Transverse colon (tissue), 4 donors: ENCODE measurements at regions not wholly inside any gene's neighbourhood (a gene's known extent, or its start where the extent isn't known, plus 50 kb on each side); places are given as distances from the start of the nearest gene placed in this dataset.

Source experiments
- DNase-seq: peaks from one replicate; pipeline ENCODE4 v3.0.0-alpha.2; 2019
- H3K27ac ChIP-seq, 4 donors: fragments of 200-600 bp; sonication (generic); 2 replicates each; pipeline ENCODE4 v1.5.1; 2016 to 2018; ENCODE audit warnings: inconsistent platforms in 4 of 4
- H3K27me3 ChIP-seq: fragments of 200-600 bp; sonication (generic); 2 replicates; pipeline ENCODE4 v1.5.1; 2017; ENCODE audit warnings: inconsistent platforms
- H3K36me3 ChIP-seq, 4 donors: fragments of 200-600 bp; sonication (generic); 2 replicates each; pipeline ENCODE4 v1.5.1; 2017 to 2019; ENCODE audit warnings: inconsistent platforms in 4 of 4
- H3K4me1 ChIP-seq, 4 donors: fragments of 200-600 bp; sonication (generic); 2 replicates each; pipeline ENCODE4 v1.5.1; 2017 to 2020; ENCODE audit warnings: inconsistent platforms in 4 of 4
- H3K4me3 ChIP-seq, 4 donors: fragments of 200-600 bp; sonication (generic); 1 replicate in 1 of 4; 2 replicates in 3 of 4; pipeline versions ENCODE4 v1.5.1 to v1.6.1; 2017 to 2019; ENCODE audit warnings: inconsistent platforms in 4 of 4
- H3K9me3 ChIP-seq, 2 donors: fragments of 200-600 bp; sonication (generic); 2 replicates each; pipeline ENCODE4 v1.5.1; 2017 to 2019; ENCODE audit warnings: inconsistent platforms in 2 of 2
- CTCF ChIP-seq, 5 experiments: fragments of 200-600 bp in 3 of 5; fragments of 450-650 bp in 2 of 5; sonication (generic) in 3 of 5; IDR thresholded peaks; 1 replicate in 2 of 5; 2 replicates in 3 of 5; pipeline ENCODE4 v1.5.1; 2016 to 2017; ENCODE audit warnings: antibody characterized with exemption in 5 of 5, inconsistent platforms in 3 of 5, mild to moderate bottlenecking in 2 of 5, moderate library complexity in 1 of 5
- EP300 ChIP-seq: sonication (generic); formaldehyde crosslinking; IDR thresholded peaks from one replicate; pipeline ENCODE4 v1.6.1; 2017; ENCODE audit warnings: antibody characterized with exemption, low read depth
- POLR2A ChIP-seq: fragments of 450-650 bp; IDR thresholded peaks from one replicate; pipeline ENCODE4 v1.6.1; 2016; ENCODE audit warnings: antibody characterized with exemption, mild to moderate bottlenecking, moderate library complexity
- POLR2AphosphoS5 ChIP-seq, 3 donors: sonication (generic); formaldehyde crosslinking; IDR thresholded peaks; one replicate each; pipeline ENCODE4 v1.6.1; 2016; ENCODE audit warnings: antibody characterized with exemption in 3 of 3
- WGBS, 2 donors: methylation state at CpG; one replicate each; pipeline ENCODE4 v1.1.5; 2018; ENCODE audit warnings: low coverage in 1 of 2; 5-methylcytosine and 5-hydroxymethylcytosine counted together
- in situ Hi-C, 4 donors: fragments of 200-750 bp; cut with MboI; loops; one replicate each; pipeline versions ENCODE4 v1.15.0 to v1.15.1; 2017; ENCODE audit warnings: low sequenced_read_pairs in 3 of 4, low pct_ligation_motif_present in 1 of 4, low pct_unique_long_range_greater_than_20kb in 1 of 4
- intact Hi-C: fragments of 100-400 bp; cut with DNase I; formaldehyde crosslinking; loops from one replicate; pipeline ENCODE4 v1.15.1; 2023; ENCODE audit warnings: low total_unique reads

- no peak for DNase-seq
- TF ChIP-seq EP300 (no peak), POLR2A (no peak), POLR2AphosphoS5 (IDR thresholded peaks at IDR 0.05) (no peak), CTCF (IDR thresholded peaks at IDR 0.05) (no peak)
- Histone ChIP-seq H3K4me1 (no peaks in the 10 kb centered on the region), H3K4me3 (no peak overlapping the region), H3K27ac (no peak overlapping the region), H3K27me3 (no peaks in the 10 kb centered on the region), H3K36me3 (no peaks in the 10 kb centered on the region), H3K9me3 (no peaks in the 10 kb centered on the region)
- WGBS, 2 donors, result 56 to 69% methylated on average over 2 of the region's 2 CpGs
- intact Hi-C loops (no loop called here), in situ Hi-C loops (no loop called here)
Measured at GRCh38 chr4:125539691-125540090, 224.9 kb downstream of the FAT4 start.

GRCh38 chr4:125541836-125542385, 227.2 kb downstream of the FAT4 start:
- intact Hi-C loops, result no loop called here

GRCh38 chr4:125546272-125546671, 231.5 kb downstream of the FAT4 start:
- Histone ChIP-seq H3K9me3 (no peaks in the 10 kb centered on the region), H3K4me1 (no peaks in the 10 kb centered on the region), H3K27me3 (no peaks in the 10 kb centered on the region), H3K27ac (no peak overlapping the region), H3K4me3 (no peak overlapping the region), H3K36me3 (no peaks in the 10 kb centered on the region)
- DNase-seq, result no peak
- TF ChIP-seq POLR2A (no peak), EP300 (no peak), CTCF (IDR thresholded peaks at IDR 0.05) (no peak), POLR2AphosphoS5 (IDR thresholded peaks at IDR 0.05) (no peak)
- in situ Hi-C loops (no loop called here), intact Hi-C loops (no loop called here)
- WGBS, 2 donors, result 60 to 88% methylated on average over 1 to 15 of the region's 15 CpGs

More at GRCh38 chr4:125541836-125542385, 227.2 kb downstream of the FAT4 start:
- Histone ChIP-seq H3K27me3 (no peaks in the 10 kb centered on the region), H3K9me3 (no peaks in the 10 kb centered on the region), H3K27ac (no peak overlapping the region), H3K36me3 (no peaks in the 10 kb centered on the region), H3K4me3 (no peak overlapping the region), H3K4me1 (no peaks in the 10 kb centered on the region)
- TF ChIP-seq POLR2AphosphoS5 (IDR thresholded peaks at IDR 0.05) (no peak), CTCF (IDR thresholded peaks at IDR 0.05) (no peak), EP300 (no peak), POLR2A (no peak)
- DNase-seq, result no peak
- in situ Hi-C loops, result no loop called here

GRCh38 chr4:125547836-125548235, 233.1 kb downstream of the FAT4 start:
- TF ChIP-seq EP300 (no peak), POLR2AphosphoS5 (IDR thresholded peaks at IDR 0.05) (peak in 1 of 3 donors; percentile 47), CTCF (IDR thresholded peaks at IDR 0.05) (no peak), POLR2A (no peak)
- Histone ChIP-seq H3K9me3 (no peaks in the 10 kb centered on the region), H3K27me3 (no peaks in the 10 kb centered on the region), H3K27ac (no peak overlapping the region), H3K4me1 (no peaks in the 10 kb centered on the region), H3K36me3 (no peaks in the 10 kb centered on the region), H3K4me3 (no peak overlapping the region)
- in situ Hi-C loops (no loop called here), intact Hi-C loops (no loop called here)
- no peak for DNase-seq
- WGBS, 2 donors, result 56 to 67% methylated on average over 4 of the region's 4 CpGs
